ENCODE measurements at regions not wholly inside any gene's neighbourhood (a gene's known extent, or its start where the extent isn't known, plus 50 kb on each side); places are given as distances from the start of the nearest gene placed in this dataset.

- no peaks in the 10 kb centered on the region for H3K79me2 ChIP-seq (ENCODE audit: insufficient read depth, low read length)
- H2AFZ ChIP-seq (ENCODE audit: low read length) = no peak overlapping the region
- no peaks in the 10 kb centered on the region for H3K4me1 ChIP-seq (ENCODE audit: insufficient read depth, low read length, poor library complexity, severe bottlenecking)
- no peaks in the 10 kb centered on the region for H3K36me3 ChIP-seq (ENCODE audit: insufficient read depth, low read length)
- no peak overlapping the region for H3K4me3 ChIP-seq (ENCODE audit: low read length, poor library complexity, severe bottlenecking)
- no peaks in the 10 kb centered on the region for H4K20me1 ChIP-seq (ENCODE audit: insufficient read depth, low read length, poor library complexity, severe bottlenecking)
- no peaks in the 10 kb centered on the region for H3K9me3 ChIP-seq (ENCODE audit: insufficient read depth, low read depth, low read length)
- H3K27me3 ChIP-seq (ENCODE audit: insufficient read depth, low read length, poor library complexity, severe bottlenecking) = no peaks in the 10 kb centered on the region
- H3K9ac ChIP-seq (ENCODE audit: low read depth, low read length, poor library complexity, severe bottlenecking) = no peak overlapping the region
- no peaks in the 10 kb centered on the region for H3K9me2 ChIP-seq (replicated peaks; ENCODE audit: low read depth, low read length)
- no peaks in the 10 kb centered on the region for H3F3A ChIP-seq (ENCODE audit: low read depth)
- no peak overlapping the region for H3K4me2 ChIP-seq (ENCODE audit: low read depth, low read length, poor library complexity, severe bottlenecking)
- TF ChIP-seq CTCF (conservative IDR thresholded peaks at IDR 0.05; ENCODE audit: low read length) (no peak), EZH2phosphoT487 (IDR thresholded peaks at IDR 0.05; ENCODE audit: borderline replicate concordance) (no peak)
These were observed 298.8 kb downstream of the NSG2 start for GRCh38 chr5:174344335-174344734.

- Histone ChIP-seq H3K27me3 (ENCODE audit: insufficient read depth, low read length, poor library complexity, severe bottlenecking) (no peaks in the 10 kb centered on the region), H4K20me1 (ENCODE audit: insufficient read depth, low read length, poor library complexity, severe bottlenecking) (no peaks in the 10 kb centered on the region), H3K36me3 (ENCODE audit: insufficient read depth, low read length) (no peaks in the 10 kb centered on the region), H3K4me1 (ENCODE audit: insufficient read depth, low read length, poor library complexity, severe bottlenecking) (no peaks in the 10 kb centered on the region), H3K9ac (ENCODE audit: low read depth, low read length, poor library complexity, severe bottlenecking) (no peak overlapping the region), H3K79me2 (ENCODE audit: insufficient read depth, low read length) (no peaks in the 10 kb centered on the region), H3K4me3 (ENCODE audit: low read length, poor library complexity, severe bottlenecking) (no peak overlapping the region), H2AFZ (ENCODE audit: low read length) (no peak overlapping the region), H3F3A (ENCODE audit: low read depth) (no peaks in the 10 kb centered on the region), H3K4me2 (ENCODE audit: low read depth, low read length, poor library complexity, severe bottlenecking) (no peak overlapping the region), H3K9me2 (replicated peaks; ENCODE audit: low read depth, low read length) (no peaks in the 10 kb centered on the region), H3K9me3 (ENCODE audit: insufficient read depth, low read depth, low read length) (no peaks in the 10 kb centered on the region)
- no peak for TF ChIP-seq EZH2phosphoT487 (IDR thresholded peaks at IDR 0.05; ENCODE audit: borderline replicate concordance)
- no peak for TF ChIP-seq CTCF (conservative IDR thresholded peaks at IDR 0.05; ENCODE audit: low read length)
These were observed 301.7 kb downstream of the NSG2 start for GRCh38 chr5:174347183-174347582.

- Histone ChIP-seq H3K9me2 (replicated peaks; ENCODE audit: low read depth, low read length) (no peaks in the 10 kb centered on the region), H3F3A (ENCODE audit: low read depth) (no peaks in the 10 kb centered on the region), H3K4me2 (ENCODE audit: low read depth, low read length, poor library complexity, severe bottlenecking) (no peak overlapping the region), H3K9me3 (ENCODE audit: insufficient read depth, low read depth, low read length) (no peaks in the 10 kb centered on the region), H3K9ac (ENCODE audit: low read depth, low read length, poor library complexity, severe bottlenecking) (no peak overlapping the region), H3K4me3 (ENCODE audit: low read length, poor library complexity, severe bottlenecking) (no peak overlapping the region), H3K4me1 (ENCODE audit: insufficient read depth, low read length, poor library complexity, severe bottlenecking) (no peaks in the 10 kb centered on the region), H3K79me2 (ENCODE audit: insufficient read depth, low read length) (no peaks in the 10 kb centered on the region), H2AFZ (ENCODE audit: low read length) (no peak overlapping the region), H3K27me3 (ENCODE audit: insufficient read depth, low read length, poor library complexity, severe bottlenecking) (no peaks in the 10 kb centered on the region), H3K36me3 (ENCODE audit: insufficient read depth, low read length) (no peaks in the 10 kb centered on the region), H4K20me1 (ENCODE audit: insufficient read depth, low read length, poor library complexity, severe bottlenecking) (no peaks in the 10 kb centered on the region)
- TF ChIP-seq CTCF (conservative IDR thresholded peaks at IDR 0.05; ENCODE audit: low read length) = no peak
- TF ChIP-seq EZH2phosphoT487 (IDR thresholded peaks at IDR 0.05; ENCODE audit: borderline replicate concordance) = no peak
These were observed 302.9 kb downstream of the NSG2 start for GRCh38 chr5:174348311-174348981.

Data from Loucy (cell line).